ENCODE measurements at regions not wholly inside any gene's neighbourhood (a gene's known extent, or its start where the extent isn't known, plus 50 kb on each side); places are given as distances from the start of the nearest gene placed in this dataset.

- TF ChIP-seq YY1 (IDR thresholded peaks at IDR 0.05; ENCODE audit: insufficient read depth, insufficient read length) (no peak), ZNF274 (IDR thresholded peaks at IDR 0.05; ENCODE audit: low read depth, low read length) (no peak)
Observed at GRCh38 chr3:150256318-150256717, 151.8 kb upstream of the TSC22D2 start.

Measured in NT2/D1 (cell line).